ENCODE measurements at regions not wholly inside any gene's neighbourhood (a gene's known extent, or its start where the extent isn't known, plus 50 kb on each side); places are given as distances from the start of the nearest gene placed in this dataset.

DNA sequence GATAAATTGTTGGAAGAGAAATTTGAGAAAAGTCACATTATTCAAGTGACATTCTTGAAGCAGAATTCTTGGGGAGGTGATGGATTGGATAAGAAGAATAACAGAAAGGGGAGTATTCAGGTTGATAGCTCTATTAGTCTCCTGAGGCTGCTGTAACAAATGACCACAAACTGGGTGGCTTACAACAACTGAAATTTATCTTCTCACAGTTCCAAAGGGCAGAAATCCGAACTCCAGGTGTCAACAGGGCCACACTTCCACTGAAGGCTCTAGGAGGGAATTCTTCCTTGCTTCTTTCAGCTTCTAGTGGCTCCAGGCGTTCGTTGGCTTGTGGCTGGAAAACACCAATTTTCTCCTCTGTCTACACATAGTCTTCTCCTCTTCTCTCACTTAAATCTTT, 99.8 kb downstream of the TES start:
- DNase-seq (ENCODE audit: low spot score), result no peak

DNA sequence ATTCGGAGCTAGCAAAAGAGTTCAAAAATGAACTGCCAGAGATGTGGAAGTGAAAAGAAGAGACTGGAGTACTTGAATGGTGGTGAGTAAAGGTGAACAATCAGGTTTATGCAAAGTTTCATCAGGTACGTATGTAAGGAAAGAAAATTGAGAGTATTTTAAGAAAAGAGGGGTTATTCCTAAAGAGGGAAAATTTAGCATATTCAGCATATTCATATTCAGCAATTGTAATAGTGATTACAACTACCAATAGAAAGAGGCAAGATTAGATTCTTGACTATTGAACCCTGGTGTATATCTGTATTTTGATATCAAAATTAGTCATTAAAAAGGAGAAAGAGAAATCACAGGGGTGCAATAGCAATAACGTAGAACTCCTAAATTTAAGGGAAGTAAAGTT, 100.9 kb downstream of the TES start:
- DNase-seq (ENCODE audit: low spot score), result no peak

DNA sequence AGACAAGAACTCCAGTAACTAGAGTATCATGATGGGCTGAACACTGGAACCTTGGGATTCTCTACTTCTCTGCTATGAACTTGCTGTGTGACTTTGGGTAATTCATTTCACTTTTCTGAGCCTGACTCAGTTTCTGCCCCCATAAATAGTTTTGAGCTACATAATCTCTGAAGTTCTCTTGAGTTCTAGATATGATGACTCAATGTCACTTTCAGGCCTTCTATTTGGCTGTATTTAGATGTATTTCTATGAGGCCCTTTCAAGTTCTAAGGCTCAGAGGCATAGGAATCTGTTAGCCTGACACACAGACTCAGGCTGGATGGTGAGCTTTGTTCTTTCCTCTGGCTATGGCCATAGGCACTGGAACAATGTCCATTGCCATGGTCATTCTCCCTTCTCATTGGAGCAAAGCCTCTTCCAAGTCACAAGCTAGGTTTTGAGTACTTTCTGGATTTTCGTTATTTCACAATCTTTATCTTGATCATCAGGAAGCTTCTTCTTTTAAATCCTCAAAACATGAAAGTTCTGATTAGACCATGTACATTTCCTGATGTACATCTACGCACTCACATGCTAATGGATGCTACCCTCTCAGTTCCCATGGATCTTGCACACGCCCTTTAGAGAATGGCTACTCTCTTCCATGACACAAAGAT, 101.6 kb downstream of the TES start:
- no peak for DNase-seq (ENCODE audit: low spot score)

DNA sequence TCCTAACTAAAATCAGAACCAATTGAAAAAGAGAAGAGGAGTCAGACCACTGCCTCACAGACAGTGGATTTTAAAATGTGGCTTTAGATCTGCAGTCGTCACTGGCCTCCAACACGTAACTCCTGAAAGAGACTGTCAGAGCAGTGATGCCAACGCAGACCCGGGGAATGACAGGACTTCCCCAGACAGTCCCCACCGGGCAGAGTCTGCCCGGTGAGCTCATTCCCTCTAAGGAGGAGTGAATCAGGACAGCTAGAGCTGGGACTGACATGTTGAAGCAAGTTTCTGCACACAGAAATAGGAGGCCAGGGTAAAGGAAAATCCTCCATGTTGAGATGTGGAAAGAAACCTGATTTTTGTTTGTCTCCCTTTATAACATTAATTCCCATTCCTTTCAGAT, 105.0 kb downstream of the TES start:
- peak; percentile 73 for DNase-seq (ENCODE audit: low spot score)

DNA sequence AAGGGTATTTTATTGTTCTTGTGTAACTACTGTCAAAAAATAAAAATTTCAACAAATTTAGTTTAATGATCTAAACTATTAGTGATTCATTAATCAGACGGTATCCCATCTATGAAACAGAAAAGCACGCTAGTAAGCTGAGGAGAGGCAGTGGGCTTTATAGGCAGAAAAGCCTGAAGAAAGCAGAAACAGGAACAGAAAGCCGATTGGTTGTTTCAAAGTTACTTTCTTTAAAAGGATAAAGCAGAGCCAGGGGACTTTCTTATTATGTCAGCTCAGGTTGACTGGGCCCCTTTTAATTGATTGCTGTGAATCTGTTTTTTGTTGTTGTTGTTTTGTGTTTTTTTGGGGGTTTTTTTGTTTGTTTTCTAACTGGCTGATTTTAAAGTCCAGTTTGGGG, 105.5 kb downstream of the TES start:
- DNase-seq (ENCODE audit: low spot score), result no peak

DNA sequence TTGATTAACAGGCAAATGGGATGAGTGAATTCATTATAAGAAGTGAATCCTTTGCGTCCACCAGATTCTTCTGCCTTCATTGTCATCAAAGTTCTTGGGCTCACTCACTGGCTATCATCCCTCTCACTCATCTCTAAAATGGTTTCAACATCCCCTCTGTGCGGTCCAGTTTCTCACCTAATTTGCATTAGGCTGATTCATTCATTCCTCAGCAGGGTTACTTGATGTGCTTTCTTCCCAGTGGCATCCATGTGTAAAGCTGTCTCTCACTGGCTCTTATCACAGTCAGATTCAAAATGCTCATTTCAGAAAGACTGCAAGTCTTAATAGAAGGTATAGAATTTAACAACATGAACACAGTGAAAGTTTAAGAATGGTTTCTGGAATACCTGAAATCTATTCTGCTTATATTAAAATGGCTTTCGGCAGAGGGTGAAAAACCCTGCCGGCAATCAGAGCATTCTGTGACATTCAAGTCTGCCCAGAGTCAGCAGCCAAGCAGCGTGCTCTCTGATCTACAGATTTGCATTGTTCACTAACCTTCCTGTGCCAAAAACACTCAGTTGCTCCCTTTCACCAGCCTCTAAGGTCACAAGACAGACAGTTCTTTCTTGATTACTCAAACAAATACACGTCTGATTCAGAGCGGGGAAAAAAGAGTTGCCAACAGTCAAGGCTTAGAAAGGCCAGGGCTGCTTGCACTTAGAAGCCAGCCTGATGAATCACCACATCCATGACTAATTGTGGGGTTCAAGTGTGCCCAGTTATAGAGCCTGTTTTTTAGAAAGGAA, 106.7 kb downstream of the TES start:
- DNase-seq (ENCODE audit: low spot score), result peak; percentile 99

DNA sequence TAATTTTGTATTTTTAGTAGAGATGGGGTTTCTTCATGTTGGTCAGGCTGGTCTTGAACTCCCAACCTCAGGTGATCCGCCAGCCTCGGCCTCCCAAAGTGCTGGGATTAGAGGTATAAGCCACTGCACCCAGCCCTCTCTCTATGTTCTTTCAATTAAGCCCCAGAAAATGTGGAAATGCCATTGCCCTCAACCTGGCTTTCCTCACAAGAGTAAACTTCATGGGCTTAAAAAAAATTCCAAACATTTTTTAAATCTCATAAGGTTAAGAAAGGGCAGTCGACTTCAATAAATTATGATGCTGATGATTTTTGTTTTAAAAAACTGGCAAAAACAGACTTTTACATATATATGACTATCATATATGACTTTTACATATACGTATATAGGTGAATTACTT, 107.6 kb downstream of the TES start:
- DNase-seq (ENCODE audit: low spot score), result no peak

DNA sequence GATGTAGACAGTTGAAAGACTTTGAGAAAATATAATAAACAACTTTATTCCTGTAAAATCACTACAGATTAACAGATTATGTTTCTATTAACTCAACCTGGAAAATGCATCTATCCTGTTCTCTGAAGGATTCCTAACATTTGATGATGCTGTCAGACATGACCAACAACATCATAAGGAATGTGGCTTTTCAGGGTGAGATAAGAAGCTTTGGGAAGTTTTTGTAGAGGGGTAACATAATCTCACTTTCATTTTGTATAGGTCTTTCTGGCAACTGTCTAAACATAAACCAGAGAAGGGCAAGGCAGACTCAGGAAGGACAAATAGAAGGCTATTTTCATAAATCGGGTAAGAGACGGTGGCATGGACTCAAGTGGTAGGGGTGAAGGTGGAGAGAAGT, 112.2 kb downstream of the TES start:
- DNase-seq (ENCODE audit: low spot score), result no peak

DNA sequence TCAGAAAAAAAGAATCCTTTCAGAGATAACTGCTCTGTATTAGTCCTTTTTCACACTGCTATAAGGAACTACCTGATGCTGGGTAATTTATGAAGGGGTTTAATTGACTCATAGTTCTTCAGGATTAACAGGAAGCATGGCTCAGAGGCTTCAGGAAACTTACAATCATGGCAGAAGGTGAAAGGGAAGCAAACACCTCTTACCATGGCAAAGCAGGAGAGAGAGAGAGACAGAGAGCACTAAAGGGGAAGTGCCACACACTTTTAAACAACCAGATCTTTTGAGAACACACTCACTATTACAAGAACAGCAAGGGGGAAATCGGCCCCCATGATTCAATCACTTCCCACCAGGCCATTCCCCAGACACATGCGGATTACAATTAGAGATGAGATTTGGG, 114.2 kb downstream of the TES start:
- DNase-seq (ENCODE audit: low spot score), result peak; percentile 63

DNA sequence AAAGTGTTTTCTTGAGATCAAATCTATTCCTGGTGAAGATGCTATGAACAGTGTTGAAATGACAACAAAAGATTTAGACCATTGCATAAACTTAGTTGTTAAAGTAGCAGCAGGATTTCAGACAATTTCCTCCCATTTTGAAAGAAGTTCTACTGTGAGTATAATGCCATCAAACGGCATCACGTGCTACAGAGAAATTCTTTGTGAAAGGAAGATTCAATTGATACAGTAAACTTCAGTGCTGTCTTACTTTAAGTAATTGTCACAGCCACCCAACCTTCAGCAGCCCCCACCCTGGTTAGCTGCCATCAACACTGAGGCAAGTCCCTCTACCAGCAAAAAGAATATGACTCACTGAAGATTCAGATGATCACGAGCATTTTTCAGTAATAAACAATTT, 115.2 kb downstream of the TES start:
- DNase-seq (ENCODE audit: low spot score), result no peak

DNA sequence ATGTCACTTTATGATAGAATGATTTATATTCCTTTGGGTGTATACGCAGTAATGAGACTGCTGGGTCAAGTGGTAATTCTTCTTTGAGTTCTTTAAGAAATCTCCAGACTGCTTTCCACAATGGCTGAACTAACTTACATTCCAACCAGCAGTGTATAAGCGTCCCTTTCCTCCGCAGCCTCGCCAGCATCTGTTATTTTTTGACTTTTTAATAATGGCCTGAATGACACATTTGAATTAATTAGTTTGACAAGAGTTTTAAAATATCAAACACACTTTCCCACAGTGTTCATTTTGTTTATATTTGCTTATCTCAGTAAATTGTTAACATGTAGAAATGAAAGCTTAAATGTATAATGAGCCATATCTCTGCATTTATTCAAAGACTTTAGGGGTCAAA, 116.8 kb downstream of the TES start:
- DNase-seq (ENCODE audit: low spot score), result no peak

DNA sequence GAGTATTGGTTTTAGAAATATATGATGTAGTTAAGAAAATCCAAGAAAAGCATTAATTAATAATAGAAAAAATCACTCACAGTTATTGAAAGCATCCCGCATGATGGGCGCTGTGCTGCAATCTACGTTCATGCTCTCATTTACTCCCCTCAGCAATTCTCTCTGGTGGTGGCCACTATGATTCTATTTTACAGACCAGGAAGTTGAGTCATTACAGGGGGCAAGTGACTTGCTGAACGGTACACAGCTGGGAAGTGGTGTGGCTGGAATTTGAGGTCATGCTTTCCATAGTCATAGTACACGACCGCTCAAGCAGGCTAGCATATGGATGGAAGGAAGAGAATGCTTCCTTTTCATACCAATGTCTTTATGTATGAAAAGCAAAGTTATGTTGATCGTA, 117.4 kb downstream of the TES start:
- peak; percentile 88 for DNase-seq (ENCODE audit: low spot score)

DNA sequence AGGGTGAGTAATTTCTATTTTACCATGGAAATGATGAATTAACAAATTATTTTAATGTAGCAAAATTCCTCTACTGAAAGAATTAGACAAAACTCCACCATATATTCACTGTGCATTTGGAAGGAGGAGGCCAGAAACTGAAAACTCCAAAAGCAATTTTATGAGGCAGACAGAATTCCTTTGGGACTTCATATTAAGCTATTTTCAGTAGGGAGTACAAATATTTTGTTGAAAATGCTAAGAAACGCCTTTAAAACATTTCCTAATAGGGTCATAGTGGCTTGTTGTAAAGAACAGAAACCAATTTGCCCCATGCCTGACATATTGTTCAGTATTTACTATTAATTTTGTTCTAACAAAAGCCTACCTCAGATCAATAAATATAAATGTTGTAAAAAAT, 117.8 kb downstream of the TES start:
- no peak for DNase-seq (ENCODE audit: low spot score)

DNA sequence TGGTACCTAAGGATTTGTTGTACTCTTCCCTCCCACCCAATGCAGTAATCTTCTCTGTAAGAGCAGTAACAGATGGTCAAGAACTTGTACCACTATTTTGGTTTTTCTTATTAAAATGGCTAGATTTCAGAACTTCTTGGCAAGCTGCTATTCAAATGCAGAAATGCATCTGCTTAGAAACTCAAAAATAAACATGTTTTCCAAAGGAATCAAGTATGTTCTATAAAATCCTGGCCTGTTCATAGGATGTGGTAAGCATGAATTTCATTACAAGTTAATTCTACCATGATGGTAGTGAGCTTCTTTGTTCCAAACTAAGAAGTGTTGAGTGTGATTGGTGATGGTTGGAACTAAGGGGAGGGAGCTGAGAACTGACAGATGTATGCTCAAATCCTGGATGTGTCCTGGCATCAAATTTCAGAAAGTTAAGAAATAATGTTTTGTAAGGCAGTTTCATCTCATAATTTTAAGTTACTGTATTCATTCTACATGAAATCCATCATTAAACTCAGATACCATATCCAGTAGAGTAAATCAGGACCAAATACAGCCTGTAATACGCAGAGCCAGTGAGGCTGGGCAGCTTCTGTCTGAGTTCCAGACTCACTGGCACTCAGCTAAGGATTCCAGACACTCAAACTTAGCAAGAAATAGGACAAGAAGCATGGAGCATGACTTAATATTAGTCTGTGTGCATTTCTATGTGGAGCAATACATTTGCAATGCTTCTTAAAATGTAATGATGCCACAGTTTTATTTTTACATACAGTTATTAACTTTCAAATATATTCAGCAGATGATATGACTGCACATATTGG, 119.6 kb downstream of the TES start:
- DNase-seq (ENCODE audit: low spot score), result no peak

DNA sequence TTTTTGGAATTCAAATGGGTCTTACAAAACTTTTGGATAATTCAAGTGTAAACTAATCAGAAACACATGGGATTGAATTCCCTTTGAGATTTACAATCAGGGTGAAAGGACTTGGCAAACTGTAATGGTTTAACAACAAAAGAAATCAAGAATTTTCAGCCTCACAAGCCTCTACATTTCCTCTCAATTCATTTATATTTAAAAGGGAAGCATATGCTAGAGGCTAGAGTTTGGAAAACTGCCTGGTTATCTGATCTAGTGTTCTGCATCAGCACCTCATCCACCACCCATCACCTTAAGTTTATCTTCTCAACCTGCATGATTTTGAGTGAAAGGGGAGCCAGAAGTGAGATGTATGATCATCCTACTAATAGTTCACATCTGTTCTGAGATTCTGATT, 120.7 kb downstream of the TES start:
- DNase-seq (ENCODE audit: low spot score), result no peak

DNA sequence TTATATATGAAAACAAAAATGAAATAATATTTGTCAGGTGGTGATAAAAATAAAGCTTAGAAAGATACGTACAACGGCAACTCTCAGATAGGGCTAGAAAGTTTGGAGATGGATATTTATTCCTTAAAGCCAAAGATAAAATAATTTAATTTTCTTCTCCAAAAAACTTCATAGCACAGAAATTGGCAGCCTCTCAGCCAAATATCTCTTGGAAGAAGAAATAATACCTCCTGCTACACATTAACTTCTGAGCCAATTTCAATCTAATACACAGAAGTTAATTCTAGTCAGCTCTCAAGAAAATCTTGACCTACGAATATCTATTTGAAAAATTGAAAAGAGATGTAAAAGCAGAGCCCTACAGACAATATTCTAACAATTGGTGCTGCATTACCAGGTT, 122.4 kb downstream of the TES start:
- no peak for DNase-seq (ENCODE audit: low spot score)

DNA sequence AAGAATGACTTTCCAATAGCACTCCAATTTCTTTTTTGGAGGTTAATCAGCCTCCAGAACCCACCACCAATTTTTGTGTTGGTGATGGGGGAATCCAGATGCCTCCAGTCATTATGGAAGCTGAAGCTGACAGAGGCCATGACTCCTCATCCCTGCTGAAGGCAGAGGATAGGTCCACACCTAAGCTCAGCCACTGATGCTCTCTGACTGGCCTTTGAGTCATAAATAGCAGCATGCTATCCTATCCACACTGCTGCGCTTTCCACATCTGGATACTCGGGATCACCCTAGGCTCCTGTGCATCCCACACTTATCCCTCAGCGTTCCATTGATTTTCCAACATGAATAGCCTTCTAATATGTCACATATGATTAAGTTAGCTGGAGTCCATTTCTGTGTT, 124.2 kb downstream of the TES start:
- DNase-seq (ENCODE audit: low spot score), result peak; percentile 10

DNA sequence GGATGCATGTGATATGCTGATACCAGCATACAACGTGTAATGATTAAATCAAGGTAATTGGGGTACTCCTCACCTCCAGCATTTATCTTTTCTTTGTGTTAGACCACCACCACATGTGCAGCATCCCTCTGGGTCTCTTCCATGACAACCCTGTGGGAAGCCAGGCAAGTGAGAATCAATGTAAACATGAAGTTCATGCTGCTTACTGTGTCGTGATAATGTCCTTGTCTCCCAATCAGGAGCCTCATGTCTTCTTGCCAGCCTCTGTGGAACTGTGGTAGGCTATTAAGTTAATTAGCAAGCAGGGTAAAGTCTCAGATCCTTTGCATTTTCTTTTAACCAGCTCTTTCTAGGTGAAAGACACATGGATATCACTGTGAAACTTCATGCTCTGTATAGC, 126.7 kb downstream of the TES start:
- DNase-seq (ENCODE audit: low spot score), result no peak

DNA sequence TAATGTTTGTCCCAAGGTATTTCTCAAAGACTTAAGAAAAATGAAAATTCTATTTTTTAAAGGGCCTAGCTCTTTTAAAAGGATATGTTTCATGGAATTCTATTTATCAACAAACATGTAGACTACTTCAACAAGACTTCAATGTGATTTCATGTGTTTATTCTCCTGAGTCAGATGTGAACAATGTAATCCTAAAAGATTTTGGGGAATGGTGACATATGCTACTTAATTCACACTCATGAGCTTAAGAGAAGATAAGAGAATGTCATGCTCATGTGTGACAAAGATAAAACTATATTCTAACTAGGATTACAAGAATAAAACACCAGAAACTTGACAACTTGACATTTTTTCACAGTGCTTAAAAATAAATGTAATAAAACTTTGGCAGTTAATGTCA, 127.5 kb downstream of the TES start:
- DNase-seq (ENCODE audit: low spot score), result no peak

DNA sequence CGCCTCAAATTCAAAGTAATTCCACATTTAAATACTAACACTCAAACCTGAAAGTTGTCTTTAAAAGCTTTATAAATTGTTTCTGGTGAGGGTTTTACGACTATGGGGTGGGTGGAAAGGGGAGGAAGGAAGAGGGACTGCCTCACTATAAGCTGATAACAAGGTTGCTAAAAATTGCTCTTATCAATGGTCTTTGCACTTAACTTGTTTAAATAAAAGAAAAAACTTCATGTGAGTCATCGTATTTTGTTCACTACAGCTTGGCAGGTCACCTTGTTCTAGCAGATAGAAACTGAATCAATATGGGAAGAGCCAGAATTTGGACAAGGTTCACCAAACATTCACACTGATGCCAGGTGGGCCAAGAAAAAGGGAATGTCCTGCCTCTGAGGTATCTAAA, 129.2 kb downstream of the TES start:
- peak; percentile 14 for DNase-seq (ENCODE audit: low spot score)

DNA sequence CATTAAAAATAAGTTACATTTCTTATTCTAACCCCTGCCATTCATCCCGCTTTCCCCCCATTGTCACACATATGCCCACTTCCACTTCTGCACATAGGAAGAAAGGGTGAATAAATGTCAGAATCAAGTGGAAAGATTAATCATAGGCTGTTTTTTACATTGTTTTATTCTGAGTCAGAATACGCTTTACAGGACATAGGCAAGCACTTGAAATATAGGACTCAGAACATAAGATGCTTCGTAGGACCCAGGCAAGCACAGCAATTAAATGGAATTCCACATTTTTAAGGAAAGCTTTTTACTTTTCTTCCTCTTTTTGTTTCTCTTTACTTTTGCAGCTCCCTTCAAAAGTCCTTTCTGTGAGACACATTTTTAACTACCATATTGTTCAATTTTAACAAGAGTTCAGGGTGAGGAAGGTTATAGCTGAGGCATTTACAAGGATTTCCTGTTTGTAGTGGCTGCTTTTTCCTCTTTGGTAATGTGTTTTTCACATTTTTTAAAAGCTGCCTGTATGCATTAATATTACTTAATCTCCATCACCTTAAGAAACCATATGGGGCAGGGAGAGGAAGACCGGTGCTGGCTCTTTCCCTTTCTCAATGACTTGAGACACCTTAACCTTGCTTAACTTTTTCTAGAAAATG, 130.0 kb downstream of the TES start:
- peak; percentile 7 for DNase-seq (ENCODE audit: low spot score)

Data from kidney tubule cell (primary cell).